GM23338 (cell line): ENCODE measurements at regions not wholly inside any gene's neighbourhood (a gene's known extent, or its start where the extent isn't known, plus 50 kb on each side); places are given as distances from the start of the nearest gene placed in this dataset.

Experiments
- ATAC-seq: fragments of 200-7000 bp; cut with Tn5 transposase; 3 replicates; pipeline ENCODE4 v1.9.1; 2020
- DNase-seq: peaks from one replicate; pipeline ENCODE4 v3.0.0-alpha.2; 2015; ENCODE audit warnings: low spot score
- H2AFZ ChIP-seq: fragments of 200-600 bp; sonication (generic); 2 replicates; pipeline ENCODE4 v1.8.0; 2016; ENCODE audit warnings: antibody characterized with exemption, mild to moderate bottlenecking, moderate library complexity
- H3F3A ChIP-seq: fragments of 200-600 bp; sonication (generic); replicated peaks from 2 replicates; pipeline ENCODE4 v1.8.0; 2017; ENCODE audit warnings: antibody characterized with exemption, mixed run types, low read depth
- H3K27ac ChIP-seq: fragments of 200-600 bp; sonication (generic); 2 replicates; pipeline ENCODE4 v1.6.1; 2016; ENCODE audit warnings: low read depth
- H3K27me3 ChIP-seq: fragments of 200-600 bp; sonication (generic); 2 replicates; pipeline ENCODE4 v1.8.0; 2016; ENCODE audit warnings: mild to moderate bottlenecking, mixed run types, moderate library complexity; ENCODE audit not compliant: insufficient read depth
- H3K36me3 ChIP-seq: fragments of 200-600 bp; sonication (generic); 2 replicates; pipeline ENCODE4 v1.8.0; 2016; ENCODE audit warnings: mild to moderate bottlenecking; ENCODE audit not compliant: insufficient read depth
- H3K4me1 ChIP-seq: fragments of 200-600 bp; sonication (generic); 2 replicates; pipeline ENCODE4 v1.8.0; 2016; ENCODE audit warnings: mild to moderate bottlenecking, moderate library complexity; ENCODE audit not compliant: insufficient read depth
- H3K4me2 ChIP-seq: fragments of 200-600 bp; sonication (generic); 2 replicates; pipeline ENCODE4 v1.7.1; 2017; ENCODE audit warnings: mixed run types
- H3K4me3 ChIP-seq: fragments of 200-600 bp; sonication (generic); 2 replicates; pipeline ENCODE4 v1.6.1; 2016; ENCODE audit warnings: mixed run types
- H3K79me2 ChIP-seq: fragments of 200-600 bp; sonication (generic); replicated peaks from 2 replicates; pipeline ENCODE4 v1.8.0; 2017; ENCODE audit warnings: mild to moderate bottlenecking; ENCODE audit not compliant: insufficient read depth
- H3K9me2 ChIP-seq: fragments of 200-600 bp; sonication (generic); 2 replicates; pipeline ENCODE4 v1.8.0; 2017; ENCODE audit not compliant: insufficient read depth
- H4K20me1 ChIP-seq: fragments of 200-600 bp; sonication (generic); replicated peaks from 2 replicates; pipeline ENCODE4 v1.8.0; 2017; ENCODE audit warnings: mild to moderate bottlenecking; ENCODE audit not compliant: insufficient read depth
- H3K27ac Mint-ChIP-seq: 2 replicates; pipeline ENCODE4 v1.8.0; 2020; ENCODE audit warnings: inconsistent platforms, mild to moderate bottlenecking, moderate library complexity, mixed read lengths
- H3K27me3 Mint-ChIP-seq: 3 replicates; pipeline ENCODE4 v1.8.0; 2022; ENCODE audit warnings: low read depth, mild to moderate bottlenecking, moderate library complexity, mixed read lengths, inconsistent platforms; ENCODE audit not compliant: insufficient read depth, poor library complexity
- H3K36me3 Mint-ChIP-seq: 3 replicates; pipeline ENCODE4 v1.8.0; 2021; ENCODE audit warnings: low read depth, mild to moderate bottlenecking, inconsistent platforms, moderate library complexity, mixed read lengths
- H3K4me1 Mint-ChIP-seq: 3 replicates; pipeline ENCODE4 v1.8.0; 2020; ENCODE audit warnings: mild to moderate bottlenecking, inconsistent platforms, mixed read lengths
- H3K4me3 Mint-ChIP-seq: 3 replicates; pipeline ENCODE4 v1.8.0; 2021; ENCODE audit warnings: moderate library complexity, mild to moderate bottlenecking, inconsistent platforms, mixed read lengths
- H3K9me3 Mint-ChIP-seq: 3 replicates; pipeline ENCODE4 v1.8.0; 2020; ENCODE audit warnings: moderate library complexity, mild to moderate bottlenecking, inconsistent platforms, mixed read lengths
- CTCF ChIP-seq, 2 experiments: fragments of 200-600 bp in 1 of 2; sonication (generic) in 1 of 2; conservative IDR thresholded peaks; 2 replicates each; pipeline versions ENCODE4 v1.5.1 to v1.6.1; 2016 to 2017; ENCODE audit warnings: antibody characterized with exemption in 2 of 2, low read depth in 2 of 2, mild to moderate bottlenecking in 2 of 2, moderate library complexity in 1 of 2
- ETS1 ChIP-seq: IDR thresholded peaks from 2 replicates; pipeline ENCODE4 v1.6.1; 2016; ENCODE audit warnings: antibody characterized with exemption
- EZH2 ChIP-seq: fragments of 200-600 bp; sonication (generic); IDR thresholded peaks from one replicate; pipeline ENCODE4 v1.8.0; 2017; ENCODE audit warnings: antibody characterized with exemption, mild to moderate bottlenecking, low read depth; ENCODE audit not compliant: unreplicated experiment
- REST ChIP-seq: IDR thresholded peaks from one replicate; pipeline ENCODE4 v1.6.1; 2018; ENCODE audit warnings: antibody characterized with exemption; ENCODE audit not compliant: unreplicated experiment
- ZNF114 ChIP-seq: fragments of 250-450 bp; sonication (Bioruptor Pico); IDR thresholded peaks from 2 replicates; pipeline ENCODE4 v1.5.0; 2020; ENCODE audit warnings: mild to moderate bottlenecking, moderate library complexity
- ZNF331 ChIP-seq: fragments of 250-450 bp; sonication (Bioruptor Pico); IDR thresholded peaks from 2 replicates; pipeline ENCODE4 v1.5.0; 2020; ENCODE audit warnings: low read depth, mild to moderate bottlenecking, moderate library complexity
- ZNF462 ChIP-seq: fragments of 250-450 bp; sonication (Bioruptor Pico); IDR thresholded peaks from 2 replicates; pipeline ENCODE4 v1.5.0; 2020; ENCODE audit warnings: mild to moderate bottlenecking, moderate library complexity

- TF ChIP-seq REST = no peak
- no peak for TF ChIP-seq ZNF114 (CRISPR knock-in tag)
- TF ChIP-seq ETS1 = no peak
- no peak for TF ChIP-seq ZNF331 (CRISPR knock-in tag)
- TF ChIP-seq CTCF (conservative IDR thresholded peaks at IDR 0.05; ENCODE audit: low read depth in 2 of 2) = no peak
Observed at GRCh38 chr18:24585996-24586566, 125.6 kb downstream of the HRH4 start (continued).

GRCh38 chr18:24586662-24587360 is 126.4 kb downstream of the HRH4 start:
- H3K27ac Mint-ChIP-seq = no peak overlapping the region
- Histone ChIP-seq H3K9me2 (peaks cover 13% of the 10 kb centered on the region; the same call in 1 of the 2 replicates), H3F3A (no peaks in the 10 kb centered on the region), H3K79me2 (no peaks in the 10 kb centered on the region), H2AFZ (peak overlapping the region; percentile 63; the same call in 1 of the 2 replicates), H3K36me3 (no peaks in the 10 kb centered on the region; the same call in 1 of the 2 replicates), H3K27ac (peak overlapping the region; percentile 8), H3K4me1 (peaks cover 32% of the 10 kb centered on the region), H3K27me3 (no peaks in the 10 kb centered on the region), H3K4me2 (peak overlapping the region; percentile 30; the same call in 1 of the 2 replicates), H4K20me1 (no peaks in the 10 kb centered on the region), H3K4me3 (no peak overlapping the region)
- no peak overlapping the region for H3K4me3 Mint-ChIP-seq
- H3K9me3 Mint-ChIP-seq = peaks cover 8% of the 10 kb centered on the region; the same call in 2 of the 3 replicates
- TF ChIP-seq EZH2 (no peak), ZNF462 (CRISPR knock-in tag) (peak; percentile 86; the same call in 1 of the 2 replicates)
- ATAC-seq = no peak
- peaks cover 2% of the 10 kb centered on the region for H3K27me3 Mint-ChIP-seq
- peaks cover 5% of the 10 kb centered on the region; the same call in 1 of the 3 replicates for H3K36me3 Mint-ChIP-seq
- DNase-seq = peak; percentile 22
- peaks cover 32% of the 10 kb centered on the region for H3K4me1 Mint-ChIP-seq
